ENCODE measurements at regions not wholly inside any gene's neighbourhood (a gene's known extent, or its start where the extent isn't known, plus 50 kb on each side); places are given as distances from the start of the nearest gene placed in this dataset.

- no peak overlapping the region for H3K27ac ChIP-seq (ENCODE audit: low read depth in 2 of 2, low read length in 2 of 2)
- TF ChIP-seq, protein P1, sequence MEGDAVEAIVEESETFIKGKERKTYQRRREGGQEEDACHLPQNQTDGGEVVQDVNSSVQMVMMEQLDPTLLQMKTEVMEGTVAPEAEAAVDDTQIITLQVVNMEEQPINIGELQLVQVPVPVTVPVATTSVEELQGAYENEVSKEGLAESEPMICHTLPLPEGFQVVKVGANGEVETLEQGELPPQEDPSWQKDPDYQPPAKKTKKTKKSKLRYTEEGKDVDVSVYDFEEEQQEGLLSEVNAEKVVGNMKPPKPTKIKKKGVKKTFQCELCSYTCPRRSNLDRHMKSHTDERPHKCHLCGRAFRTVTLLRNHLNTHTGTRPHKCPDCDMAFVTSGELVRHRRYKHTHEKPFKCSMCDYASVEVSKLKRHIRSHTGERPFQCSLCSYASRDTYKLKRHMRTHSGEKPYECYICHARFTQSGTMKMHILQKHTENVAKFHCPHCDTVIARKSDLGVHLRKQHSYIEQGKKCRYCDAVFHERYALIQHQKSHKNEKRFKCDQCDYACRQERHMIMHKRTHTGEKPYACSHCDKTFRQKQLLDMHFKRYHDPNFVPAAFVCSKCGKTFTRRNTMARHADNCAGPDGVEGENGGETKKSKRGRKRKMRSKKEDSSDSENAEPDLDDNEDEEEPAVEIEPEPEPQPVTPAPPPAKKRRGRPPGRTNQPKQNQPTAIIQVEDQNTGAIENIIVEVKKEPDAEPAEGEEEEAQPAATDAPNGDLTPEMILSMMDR (IDR thresholded peaks at IDR 0.05; ENCODE audit: borderline replicate concordance, extremely low read depth, insufficient read depth) = no peak
- H3K9ac ChIP-seq (ENCODE audit: low read length in 3 of 3) = no peak overlapping the region
- DNase-seq (peak in 3 of 5 donors; percentile 21 to 56 (median 51)), FAIRE-seq (no peak)
- no peak overlapping the region for H3K4me3 ChIP-seq (ENCODE audit: low read length in 3 of 3)
- no peaks in the 10 kb centered on the region for H3K36me3 ChIP-seq (ENCODE audit: control insufficient read depth in 2 of 3, insufficient read depth in 3 of 3, low read length in 3 of 3)
- H3K27me3 ChIP-seq (ENCODE audit: control insufficient read depth, insufficient read depth, low read length) = no peaks in the 10 kb centered on the region
- intact Hi-C loops (cut with DNase I) = no loop called here
- H3K4me1 ChIP-seq (ENCODE audit: control insufficient read depth in 2 of 3, insufficient read depth in 2 of 3, low read depth in 1 of 3, low read length in 3 of 3) = no peaks in the 10 kb centered on the region
- H3K9me3 ChIP-seq (ENCODE audit: control insufficient read depth in 2 of 3, insufficient read depth in 1 of 3, low read length in 3 of 3) = no peaks in the 10 kb centered on the region
Observed at GRCh38 chr2:84236288-84236687, 222.8 kb downstream of the SUCLG1 start.

GRCh38 chr2:84234103-84234502 lies 225.0 kb downstream of the SUCLG1 start:
- TF ChIP-seq, protein P1 (IDR thresholded peaks at IDR 0.05; ENCODE audit: borderline replicate concordance, extremely low read depth, insufficient read depth) = no peak
- Histone ChIP-seq H3K27ac (ENCODE audit: low read depth in 2 of 2, low read length in 2 of 2) (no peak overlapping the region), H3K9ac (ENCODE audit: low read length in 3 of 3) (no peak overlapping the region), H3K4me1 (ENCODE audit: control insufficient read depth in 2 of 3, insufficient read depth in 2 of 3, low read depth in 1 of 3, low read length in 3 of 3) (no peaks in the 10 kb centered on the region), H3K27me3 (ENCODE audit: control insufficient read depth, insufficient read depth, low read length) (no peaks in the 10 kb centered on the region), H3K9me3 (ENCODE audit: control insufficient read depth in 2 of 3, insufficient read depth in 1 of 3, low read length in 3 of 3) (no peaks in the 10 kb centered on the region), H3K4me3 (ENCODE audit: low read length in 3 of 3) (no peak overlapping the region), H3K36me3 (ENCODE audit: control insufficient read depth in 2 of 3, insufficient read depth in 3 of 3, low read length in 3 of 3) (no peaks in the 10 kb centered on the region)
- DNase-seq (no peak), FAIRE-seq (no peak)
- intact Hi-C loops (cut with DNase I) = no loop called here

DNA sequence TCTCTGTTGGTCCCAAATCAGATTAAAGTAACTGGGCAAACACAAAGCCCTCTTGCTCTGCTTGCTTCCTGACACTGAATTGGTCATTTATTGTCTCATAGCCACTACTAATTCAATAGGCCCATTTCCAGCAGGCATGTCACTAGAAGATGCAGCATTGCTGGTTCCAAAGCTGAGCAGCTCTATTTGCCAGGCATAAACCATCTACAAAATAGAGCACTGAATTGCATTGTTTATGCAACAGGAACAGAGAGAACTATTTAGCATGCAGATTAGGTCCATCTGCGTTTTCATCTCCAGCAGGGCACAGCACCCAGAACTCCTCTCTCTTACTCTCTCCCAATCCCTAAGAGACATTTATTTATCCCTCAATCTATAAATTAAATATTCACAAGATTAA lies 227.6 kb downstream of the SUCLG1 start:
- Histone ChIP-seq H3K4me3 (ENCODE audit: low read length in 3 of 3) (no peak overlapping the region), H3K9ac (ENCODE audit: low read length in 3 of 3) (no peak overlapping the region), H3K9me3 (ENCODE audit: control insufficient read depth in 2 of 3, insufficient read depth in 1 of 3, low read length in 3 of 3) (no peaks in the 10 kb centered on the region), H3K27ac (ENCODE audit: low read depth in 2 of 2, low read length in 2 of 2) (no peak overlapping the region), H3K36me3 (ENCODE audit: control insufficient read depth in 2 of 3, insufficient read depth in 3 of 3, low read length in 3 of 3) (no peaks in the 10 kb centered on the region), H3K4me1 (ENCODE audit: control insufficient read depth in 2 of 3, insufficient read depth in 2 of 3, low read depth in 1 of 3, low read length in 3 of 3) (no peaks in the 10 kb centered on the region), H3K27me3 (ENCODE audit: control insufficient read depth, insufficient read depth, low read length) (no peaks in the 10 kb centered on the region)
- DNase-seq (no peak), FAIRE-seq (no peak)
- intact Hi-C loops (cut with DNase I) = no loop called here
- TF ChIP-seq, protein P1 (IDR thresholded peaks at IDR 0.05; ENCODE audit: borderline replicate concordance, extremely low read depth, insufficient read depth) = no peak

DNA sequence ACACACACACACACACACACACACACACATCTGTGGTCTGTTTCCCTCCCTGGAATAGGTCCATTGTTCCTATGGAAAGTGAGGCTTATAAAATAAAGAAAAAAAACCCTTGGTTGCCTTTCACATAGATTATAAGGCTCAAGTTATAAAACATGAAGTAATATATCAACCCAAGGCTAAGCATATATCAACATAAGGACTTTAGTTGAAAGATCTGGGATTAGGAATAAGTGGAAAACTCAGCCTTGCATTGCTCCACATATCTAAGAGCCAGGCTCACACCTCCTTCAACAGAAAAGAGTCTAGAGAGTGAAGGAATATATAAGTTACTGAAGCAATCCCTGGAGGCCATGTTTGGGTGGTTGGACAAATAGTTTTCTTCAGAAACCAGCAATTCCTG lies 235.0 kb downstream of the SUCLG1 start:
- DNase-seq (no peak), FAIRE-seq (no peak)
- Histone ChIP-seq H3K9me3 (ENCODE audit: control insufficient read depth in 2 of 3, insufficient read depth in 1 of 3, low read length in 3 of 3) (no peaks in the 10 kb centered on the region), H3K36me3 (ENCODE audit: control insufficient read depth in 2 of 3, insufficient read depth in 3 of 3, low read length in 3 of 3) (no peaks in the 10 kb centered on the region), H3K27ac (ENCODE audit: low read depth in 2 of 2, low read length in 2 of 2) (no peak overlapping the region), H3K4me3 (ENCODE audit: low read length in 3 of 3) (no peak overlapping the region), H3K9ac (ENCODE audit: low read length in 3 of 3) (no peak overlapping the region), H3K4me1 (ENCODE audit: control insufficient read depth in 2 of 3, insufficient read depth in 2 of 3, low read depth in 1 of 3, low read length in 3 of 3) (no peaks in the 10 kb centered on the region), H3K27me3 (ENCODE audit: control insufficient read depth, insufficient read depth, low read length) (no peaks in the 10 kb centered on the region)
- TF ChIP-seq, protein P1 (IDR thresholded peaks at IDR 0.05; ENCODE audit: borderline replicate concordance, extremely low read depth, insufficient read depth) = no peak
- intact Hi-C loops (cut with DNase I) = no loop called here
